GM12875 (cell line): ENCODE measurements at regions not wholly inside any gene's neighbourhood (a gene's known extent, or its start where the extent isn't known, plus 50 kb on each side); places are given as distances from the start of the nearest gene placed in this dataset.

Experiments
- H3K4me3 ChIP-seq: one replicate; pipeline ENCODE4 v1.5.1; 2011; ENCODE audit warnings: low read depth, low read length, control low read depth
- TF ChIP-seq, protein P1 (sequence below): IDR thresholded peaks from 2 replicates; pipeline ENCODE4 v1.5.1; 2011; ENCODE audit warnings: low read depth, mild to moderate bottlenecking, control low read depth, inconsistent platforms, low read length, moderate library complexity, borderline replicate concordance; ENCODE audit not compliant: insufficient read depth

DNA sequence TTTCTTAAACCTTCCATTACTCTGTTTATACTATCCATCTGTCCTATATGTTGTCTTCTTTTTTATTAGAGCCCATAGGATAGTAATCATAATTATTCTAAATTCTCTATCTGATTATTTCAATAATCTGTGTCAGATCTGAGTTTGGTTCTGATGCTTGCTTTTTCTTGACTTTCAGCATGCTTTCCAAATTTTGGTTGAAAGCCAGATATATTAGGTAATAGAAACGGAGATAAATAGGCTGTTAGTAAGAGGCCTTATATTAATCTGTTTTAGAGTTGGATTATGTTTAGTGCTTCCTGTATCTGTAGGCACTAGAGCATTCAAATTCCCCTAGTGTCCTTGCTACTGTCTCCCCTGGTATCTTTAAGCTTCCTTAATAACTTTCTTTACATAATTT is 939.9 kb upstream of the GHITM start:
- no peak overlapping the region for H3K4me3 ChIP-seq
- TF ChIP-seq, protein P1, sequence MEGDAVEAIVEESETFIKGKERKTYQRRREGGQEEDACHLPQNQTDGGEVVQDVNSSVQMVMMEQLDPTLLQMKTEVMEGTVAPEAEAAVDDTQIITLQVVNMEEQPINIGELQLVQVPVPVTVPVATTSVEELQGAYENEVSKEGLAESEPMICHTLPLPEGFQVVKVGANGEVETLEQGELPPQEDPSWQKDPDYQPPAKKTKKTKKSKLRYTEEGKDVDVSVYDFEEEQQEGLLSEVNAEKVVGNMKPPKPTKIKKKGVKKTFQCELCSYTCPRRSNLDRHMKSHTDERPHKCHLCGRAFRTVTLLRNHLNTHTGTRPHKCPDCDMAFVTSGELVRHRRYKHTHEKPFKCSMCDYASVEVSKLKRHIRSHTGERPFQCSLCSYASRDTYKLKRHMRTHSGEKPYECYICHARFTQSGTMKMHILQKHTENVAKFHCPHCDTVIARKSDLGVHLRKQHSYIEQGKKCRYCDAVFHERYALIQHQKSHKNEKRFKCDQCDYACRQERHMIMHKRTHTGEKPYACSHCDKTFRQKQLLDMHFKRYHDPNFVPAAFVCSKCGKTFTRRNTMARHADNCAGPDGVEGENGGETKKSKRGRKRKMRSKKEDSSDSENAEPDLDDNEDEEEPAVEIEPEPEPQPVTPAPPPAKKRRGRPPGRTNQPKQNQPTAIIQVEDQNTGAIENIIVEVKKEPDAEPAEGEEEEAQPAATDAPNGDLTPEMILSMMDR, result no peak

DNA sequence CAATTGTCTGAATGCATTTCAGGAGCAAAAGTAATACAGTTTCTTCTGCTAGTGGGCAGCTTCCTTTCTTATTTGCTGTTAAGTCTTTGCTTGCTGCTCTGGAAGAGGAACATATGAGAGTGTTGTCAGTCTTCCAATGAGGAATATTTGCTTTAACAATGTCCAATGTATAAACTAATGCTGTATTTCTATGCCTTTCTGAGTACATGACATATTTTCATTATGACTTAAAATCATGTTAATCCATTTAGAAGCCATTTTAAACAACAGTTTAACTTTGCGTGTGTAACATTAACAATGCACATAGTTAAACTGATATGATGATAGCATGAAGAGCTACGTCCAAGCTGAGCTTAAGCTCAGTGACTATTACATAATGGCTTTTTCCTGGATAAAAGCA is 933.4 kb upstream of the GHITM start:
- TF ChIP-seq, protein P1, result no peak
- H3K4me3 ChIP-seq, result no peak overlapping the region

DNA sequence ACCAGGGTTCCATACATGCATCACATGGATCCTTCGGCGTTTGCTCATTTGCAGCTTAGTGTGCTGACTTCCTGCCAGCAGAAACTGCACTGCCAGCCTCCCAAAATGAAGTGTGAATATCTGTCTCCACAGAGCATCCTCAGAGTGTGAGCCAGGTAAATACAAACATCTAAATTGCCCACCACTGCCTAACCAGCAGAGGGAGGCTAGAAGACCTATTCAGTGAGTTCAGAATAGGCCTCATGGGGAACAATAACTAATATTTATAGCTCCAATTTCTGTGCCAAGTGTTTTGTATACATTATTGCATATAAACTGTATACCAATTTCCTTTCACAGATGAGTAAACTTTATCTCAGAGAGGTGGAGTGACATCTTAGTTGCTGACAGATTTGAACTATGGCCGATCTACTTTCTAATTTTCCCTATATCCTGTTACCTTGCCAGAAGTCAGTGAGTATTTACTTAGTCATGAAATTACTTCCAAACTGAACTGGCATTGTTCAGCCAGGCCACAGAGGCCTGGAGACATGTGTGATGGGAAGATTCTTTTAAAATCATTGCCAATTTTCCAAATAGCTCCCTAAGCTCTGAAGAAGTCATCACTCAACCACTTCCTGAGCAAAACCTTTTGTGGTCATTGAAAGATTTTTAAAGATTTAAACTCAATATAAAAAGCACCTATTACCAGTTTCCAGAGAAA is 926.5 kb upstream of the GHITM start:
- H3K4me3 ChIP-seq, result no peak overlapping the region
- TF ChIP-seq, protein P1, result no peak

DNA sequence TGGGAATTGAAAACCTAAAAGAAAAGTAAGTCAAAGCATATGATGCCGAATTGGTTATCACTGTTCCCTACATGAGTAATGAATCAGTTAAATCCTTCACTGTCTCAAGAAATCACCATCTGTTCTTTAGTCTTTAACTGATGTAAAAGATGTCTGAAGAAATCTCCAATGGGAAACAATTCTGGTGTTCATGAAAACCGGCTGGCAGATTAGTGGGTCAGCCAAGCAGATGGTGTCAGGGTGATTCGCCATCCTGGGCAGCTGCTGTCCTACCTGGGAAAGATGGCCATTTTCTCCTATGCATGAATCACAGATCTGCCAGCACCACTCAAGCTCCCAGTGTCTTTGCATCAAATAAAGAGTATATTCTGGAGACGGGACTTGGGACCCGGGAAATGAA is 925.2 kb upstream of the GHITM start:
- H3K4me3 ChIP-seq, result no peak overlapping the region
- TF ChIP-seq, protein P1, result no peak

DNA sequence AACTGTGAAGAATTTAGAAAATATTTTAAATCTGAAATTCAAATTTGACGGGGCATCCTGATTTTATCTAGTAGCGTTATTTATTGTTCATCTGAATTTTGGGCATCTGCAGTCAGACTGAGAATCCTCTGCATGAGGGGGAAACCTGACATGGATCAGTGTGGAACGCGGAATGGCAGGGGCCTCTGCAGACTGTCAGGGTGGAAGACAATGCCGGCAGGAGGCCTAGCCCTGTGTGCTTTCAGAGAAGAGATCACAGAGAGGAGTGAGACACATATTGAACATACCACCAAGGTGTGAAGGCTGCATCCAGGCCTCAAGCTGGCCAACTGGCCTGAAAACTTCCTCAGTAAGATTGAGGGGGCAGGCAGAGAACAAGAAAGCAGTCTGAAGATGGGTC is 921.1 kb upstream of the GHITM start:
- TF ChIP-seq, protein P1, result no peak
- no peak overlapping the region for H3K4me3 ChIP-seq

DNA sequence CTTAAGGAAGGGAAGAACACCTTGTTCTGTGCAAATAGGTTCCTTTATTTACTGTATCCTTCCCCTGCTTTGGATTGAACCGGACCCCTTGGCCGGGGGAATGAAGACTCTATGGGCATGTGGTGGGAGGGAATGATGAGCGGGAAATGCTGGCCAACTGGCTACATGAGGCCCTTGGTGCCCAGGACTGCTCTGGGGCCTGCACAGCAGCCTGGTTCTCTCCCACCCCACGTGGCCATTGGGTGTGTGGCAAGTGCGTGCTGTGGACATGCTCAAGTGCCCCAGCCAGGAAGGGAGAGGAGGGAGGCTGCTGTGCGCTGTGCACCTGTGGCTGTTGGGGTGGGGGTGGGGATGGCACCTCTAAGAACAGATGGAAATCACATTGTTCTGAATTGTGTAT is 917.0 kb upstream of the GHITM start:
- TF ChIP-seq, protein P1, result no peak
- no peak overlapping the region for H3K4me3 ChIP-seq
